ENCODE measurements at regions not wholly inside any gene's neighbourhood (a gene's known extent, or its start where the extent isn't known, plus 50 kb on each side); places are given as distances from the start of the nearest gene placed in this dataset.
"Not testable (repeated sequence)": the region's sequence is repeated elsewhere in the genome, so short reads cannot be mapped to it uniquely, and the experiment has no call there.

DNA sequence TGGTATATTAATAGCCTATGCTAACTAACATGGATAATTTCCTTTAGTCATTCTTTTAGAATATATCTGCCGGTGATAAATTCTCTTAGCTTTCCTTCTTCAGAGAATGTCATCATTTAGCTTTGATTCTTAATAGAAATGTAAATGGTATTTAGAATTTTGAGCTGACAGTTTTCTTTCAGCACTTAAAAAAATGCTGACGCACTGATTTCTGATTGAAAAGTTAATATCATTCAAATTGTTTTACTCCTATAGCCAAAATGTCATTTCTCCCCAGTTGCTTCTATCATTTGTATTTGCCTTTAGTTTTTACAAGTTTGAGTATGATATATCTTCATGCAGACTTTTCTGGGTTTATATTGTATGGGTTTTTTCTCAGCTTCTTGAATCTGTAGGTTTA, 668.0 kb downstream of the LTN1 start:
- DNase-seq (ENCODE audit: low spot score), result no peak
- ATAC-seq, result no peak

DNA sequence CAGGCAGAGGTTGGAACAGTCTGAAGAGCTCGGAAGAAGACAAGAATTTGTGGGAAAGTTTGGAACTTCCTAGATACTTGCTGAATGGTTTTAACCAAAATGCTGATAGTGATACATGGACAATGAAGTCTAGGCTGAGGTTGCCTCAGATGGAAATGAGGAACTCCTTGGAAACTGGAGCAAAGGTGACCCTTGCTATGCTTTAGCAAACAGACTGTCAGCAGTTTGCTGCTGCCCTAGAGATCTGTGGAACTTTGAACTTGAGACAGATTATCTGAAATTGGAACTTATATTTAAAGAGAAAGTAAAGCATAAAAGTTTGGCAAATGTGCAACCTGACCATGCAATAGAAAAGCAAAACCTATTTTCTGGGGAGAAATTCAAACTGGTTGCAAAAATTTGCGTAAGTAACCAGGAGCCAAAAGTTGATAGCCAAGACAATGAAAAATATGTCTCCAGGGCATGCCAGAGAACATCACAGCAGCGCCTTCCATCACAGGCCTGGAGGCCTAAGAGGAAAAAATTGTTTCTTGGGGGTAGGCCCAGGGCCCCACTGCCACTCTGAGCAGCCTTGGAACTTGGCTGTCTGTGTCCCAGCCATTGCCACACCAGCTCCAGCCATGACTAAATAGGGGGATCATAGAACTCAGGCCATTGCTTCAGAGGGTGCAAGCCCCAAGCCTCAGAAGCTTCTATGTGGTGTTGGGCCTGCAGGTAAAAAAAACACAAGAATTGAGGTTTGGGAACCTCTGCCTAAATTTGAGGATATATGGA, 675.3 kb downstream of the LTN1 start:
- ATAC-seq (peak; percentile 93), DNase-seq (ENCODE audit: low spot score) (no peak)

DNA sequence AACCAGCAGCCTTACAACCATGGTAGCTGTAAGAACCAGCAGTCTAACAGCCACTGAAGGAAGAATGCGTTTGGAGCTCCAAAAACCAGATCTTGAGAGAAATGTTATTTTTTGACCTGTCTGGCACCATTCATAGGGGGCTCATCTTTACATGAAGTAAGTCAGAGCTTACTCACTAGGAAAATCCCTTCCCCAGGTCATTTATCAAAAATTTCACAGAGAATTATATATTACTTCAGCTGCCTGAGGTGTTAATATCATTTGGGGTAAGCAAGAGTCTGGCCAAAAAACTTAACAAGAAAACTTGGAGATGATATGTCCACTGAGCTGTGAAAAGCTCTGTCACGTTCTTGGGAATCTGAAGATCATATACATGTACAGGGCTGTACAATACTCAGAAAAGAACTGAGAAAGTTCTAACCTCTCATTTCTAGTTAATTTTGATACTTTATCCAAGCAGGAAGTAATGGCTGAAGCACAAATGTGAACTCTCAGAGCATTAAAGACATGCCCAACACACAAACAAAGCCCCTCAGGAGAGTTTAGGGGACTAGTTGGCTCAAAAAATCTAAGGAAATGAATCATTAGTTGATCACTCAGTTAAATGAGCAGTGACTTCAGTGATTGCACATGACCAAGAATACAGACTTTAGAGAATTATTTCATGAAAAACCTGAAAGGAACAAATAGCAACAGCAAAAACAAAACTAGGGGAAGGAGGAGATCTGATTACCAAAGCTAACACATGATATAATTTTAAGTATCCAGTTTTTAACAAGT, 681.1 kb downstream of the LTN1 start:
- ATAC-seq (no peak), DNase-seq (ENCODE audit: low spot score) (no peak)

DNA sequence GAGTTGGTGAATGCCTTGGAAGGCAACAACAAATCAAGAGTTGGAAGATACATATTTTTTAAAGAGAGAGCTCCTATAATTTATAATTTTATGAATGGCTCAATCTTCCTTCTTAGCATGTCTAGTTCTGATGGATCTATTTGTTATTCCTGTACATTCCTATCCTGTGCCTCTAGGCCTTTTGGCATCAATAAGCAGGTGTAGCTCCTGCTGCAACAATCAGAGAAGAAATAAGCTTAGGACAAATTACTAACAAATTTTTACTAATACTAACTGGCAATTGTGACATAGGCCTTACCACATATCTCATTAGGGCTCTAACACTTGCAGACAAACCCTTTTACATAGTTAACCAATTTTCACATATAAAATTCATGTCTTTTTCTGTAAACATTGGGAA, 682.0 kb downstream of the LTN1 start:
- no peak for DNase-seq (ENCODE audit: low spot score)
- no peak for ATAC-seq

DNA sequence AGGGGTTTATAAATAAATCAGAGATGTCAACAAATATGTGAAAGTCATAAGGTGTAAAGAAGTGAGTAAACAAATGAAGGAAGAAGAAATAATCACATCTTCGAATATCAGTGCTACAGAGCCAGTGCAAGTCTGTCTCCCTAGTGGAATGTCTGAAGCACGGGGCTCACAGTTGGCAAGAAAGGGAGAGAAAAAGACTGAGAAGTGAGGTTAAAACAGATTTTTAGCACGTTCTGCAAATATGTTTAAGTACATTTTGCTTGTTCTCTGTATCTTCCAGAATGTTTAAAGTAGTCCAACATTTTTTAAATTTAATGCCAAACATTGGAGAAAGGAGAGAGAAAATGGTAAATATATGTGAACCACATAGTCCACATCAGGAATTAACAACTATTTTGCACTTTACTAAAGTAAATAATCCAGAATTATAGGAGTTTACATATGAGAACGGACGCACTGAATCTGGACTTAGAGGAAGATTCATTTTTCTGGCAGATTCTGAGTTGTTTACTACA, 682.4 kb downstream of the LTN1 start:
- ATAC-seq, result no peak
- no peak for DNase-seq (ENCODE audit: low spot score)

DNA sequence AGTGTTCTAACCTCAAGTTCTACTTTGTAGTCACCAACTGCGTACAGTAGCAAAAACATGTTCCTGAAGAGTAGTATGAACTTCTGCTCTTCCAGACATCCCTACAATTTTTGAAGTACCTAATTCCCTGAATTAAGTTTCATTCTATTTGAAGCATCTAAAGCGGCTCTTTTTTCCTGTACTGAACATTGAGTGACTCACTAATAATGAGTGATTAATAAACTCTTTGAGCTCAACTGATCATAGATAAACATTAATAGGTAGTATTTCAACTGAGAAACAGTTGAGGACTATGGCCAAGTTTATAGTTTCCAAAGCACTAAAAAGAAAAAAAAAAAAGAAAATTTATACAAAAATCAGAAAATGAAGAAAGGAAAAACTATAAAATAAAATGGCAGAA, 683.1 kb downstream of the LTN1 start:
- ATAC-seq, result no peak

DNA sequence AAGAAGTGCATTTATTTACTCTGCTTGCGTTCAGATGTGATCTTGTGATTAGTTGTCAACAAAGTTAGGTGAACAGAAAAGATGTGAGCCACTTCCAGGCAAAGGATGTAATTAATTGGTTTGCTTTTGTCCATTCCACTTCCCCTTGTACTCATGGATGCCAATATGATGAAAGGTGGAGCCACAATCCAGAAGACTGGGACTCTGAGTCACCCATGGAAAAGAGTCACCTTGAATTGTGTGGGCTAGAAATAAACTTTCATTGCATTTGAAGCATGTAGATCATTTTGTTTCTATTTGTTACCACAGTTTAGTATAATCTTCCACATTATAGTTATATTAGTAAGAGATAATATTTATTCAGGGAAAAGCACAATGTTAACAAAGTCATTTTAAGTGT, 684.2 kb downstream of the LTN1 start:
- ATAC-seq (no peak), DNase-seq (ENCODE audit: low spot score) (no peak)

More for the DNA sequence above, 683.1 kb downstream of the LTN1 start:
- no peak for DNase-seq (ENCODE audit: low spot score)

DNA sequence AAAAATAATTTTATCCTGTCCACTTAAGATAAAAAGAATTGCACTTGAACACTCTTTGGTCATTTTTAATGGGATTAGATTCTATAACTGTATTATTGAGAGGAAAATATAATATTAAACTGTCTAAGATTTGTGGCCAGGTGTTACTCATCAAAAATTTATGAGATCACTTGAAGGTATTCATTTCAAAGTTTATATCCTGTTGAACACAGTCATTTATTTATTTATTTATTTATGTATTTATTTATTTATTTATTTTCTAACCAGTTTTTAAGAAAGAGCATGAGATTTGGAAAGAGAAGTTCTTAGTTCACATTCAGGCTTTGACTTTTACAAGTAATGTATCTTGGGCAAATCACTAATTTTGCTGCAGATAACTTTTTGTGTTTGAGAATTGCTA, 692.7 kb downstream of the LTN1 start:
- no peak for DNase-seq (ENCODE audit: low spot score)
- no peak for ATAC-seq

DNA sequence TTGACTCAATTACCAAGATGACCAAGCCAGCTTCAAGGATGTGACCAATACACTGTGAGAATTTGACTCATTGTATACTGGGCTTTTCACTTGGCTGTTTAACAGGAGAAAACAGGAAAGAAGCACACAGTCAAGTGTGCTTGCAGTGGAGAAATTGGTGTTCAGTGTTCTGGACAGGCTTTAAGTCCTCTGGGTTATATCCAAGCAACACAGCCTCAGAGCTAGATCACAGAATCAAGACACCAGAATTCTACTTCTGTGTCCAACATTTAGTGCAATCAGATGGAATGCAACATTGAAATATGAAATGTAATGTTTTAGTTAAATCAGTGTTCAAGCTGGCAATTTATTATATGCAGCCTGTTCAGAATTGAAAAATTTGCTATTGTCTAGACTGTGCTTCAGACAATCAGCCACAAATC, 694.4 kb downstream of the LTN1 start:
- ATAC-seq, result no peak
- no peak for DNase-seq (ENCODE audit: low spot score)

DNA sequence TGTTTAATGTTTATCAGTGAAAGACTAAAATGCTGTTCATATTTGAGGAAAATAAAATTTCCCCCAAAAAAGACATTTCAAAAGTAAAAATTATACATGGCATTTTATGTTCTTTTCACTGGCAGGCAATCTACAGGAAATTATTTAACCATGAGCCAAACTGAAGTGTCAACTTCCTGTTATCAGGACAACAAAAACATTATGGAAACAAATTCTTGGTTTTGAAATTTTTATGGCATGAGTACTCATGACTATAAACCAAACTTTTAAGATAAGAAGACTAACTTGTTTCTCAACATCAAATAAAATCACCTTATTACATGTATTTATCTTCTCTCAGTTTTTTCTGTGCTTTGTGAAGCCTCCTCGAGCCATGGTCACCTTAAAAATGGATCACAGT, 698.6 kb downstream of the LTN1 start:
- ATAC-seq (no peak), DNase-seq (ENCODE audit: low spot score) (no peak)

DNA sequence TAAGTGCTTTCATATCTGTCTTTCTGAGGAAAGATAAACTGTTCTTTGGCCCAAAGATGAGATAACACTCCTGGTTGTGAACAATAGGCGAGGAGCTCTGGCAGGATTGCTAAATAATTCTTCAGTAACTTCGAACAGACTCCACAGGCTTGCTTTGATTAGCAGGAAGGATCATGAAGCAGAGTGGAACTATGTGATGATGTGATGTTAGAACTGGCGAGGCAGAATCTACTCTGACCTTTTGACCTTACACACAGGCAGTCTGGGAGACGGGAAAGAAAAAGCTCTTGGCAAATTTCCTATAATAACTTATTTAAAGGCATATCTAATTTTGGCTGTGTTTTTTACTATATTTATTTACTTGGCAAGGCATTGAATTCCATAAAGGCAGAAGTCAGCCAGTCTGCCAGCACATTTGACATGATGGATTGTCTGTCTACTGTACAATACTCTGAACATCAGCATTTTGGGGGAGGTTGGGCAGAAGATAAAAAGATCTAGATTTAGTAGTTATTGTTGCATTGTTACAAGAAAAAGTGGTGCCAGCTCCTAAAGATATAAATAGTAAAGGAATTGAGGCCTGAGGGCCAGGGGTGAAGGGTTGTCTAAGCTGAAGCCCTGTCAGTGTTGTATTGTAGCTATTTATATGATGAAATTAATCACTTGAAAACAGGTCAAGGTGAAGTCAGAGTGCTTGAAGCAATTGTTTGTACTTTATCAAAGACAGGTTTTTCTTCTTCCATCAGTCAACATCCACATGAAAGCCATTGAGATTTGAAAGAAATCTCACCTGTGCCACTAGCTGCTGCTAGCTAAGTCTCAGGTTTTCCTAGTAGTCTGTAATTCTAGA, 708.8 kb downstream of the LTN1 start:
- ATAC-seq, result peak; percentile 70
- no peak for DNase-seq (ENCODE audit: low spot score)

DNA sequence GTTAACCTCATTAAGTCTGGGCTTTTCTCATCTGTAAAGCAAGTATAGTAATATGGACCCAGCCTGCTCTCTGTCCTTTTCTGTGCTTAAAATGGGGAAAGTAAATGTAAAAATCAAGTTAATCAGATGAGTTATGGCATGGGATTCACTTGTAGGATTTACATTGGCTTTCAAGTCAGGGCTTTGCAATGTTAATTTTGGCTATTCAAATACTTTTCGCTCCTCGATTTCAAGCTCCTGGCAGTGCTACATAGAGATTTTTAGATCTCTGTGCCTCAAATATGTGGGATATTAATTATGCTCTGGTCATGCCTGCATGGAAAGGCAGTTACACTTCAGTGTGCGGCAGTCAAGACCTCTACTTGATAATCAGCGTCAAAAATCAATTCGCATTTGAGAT, 709.8 kb downstream of the LTN1 start:
- DNase-seq (ENCODE audit: low spot score) (no peak), ATAC-seq (no peak)

DNA sequence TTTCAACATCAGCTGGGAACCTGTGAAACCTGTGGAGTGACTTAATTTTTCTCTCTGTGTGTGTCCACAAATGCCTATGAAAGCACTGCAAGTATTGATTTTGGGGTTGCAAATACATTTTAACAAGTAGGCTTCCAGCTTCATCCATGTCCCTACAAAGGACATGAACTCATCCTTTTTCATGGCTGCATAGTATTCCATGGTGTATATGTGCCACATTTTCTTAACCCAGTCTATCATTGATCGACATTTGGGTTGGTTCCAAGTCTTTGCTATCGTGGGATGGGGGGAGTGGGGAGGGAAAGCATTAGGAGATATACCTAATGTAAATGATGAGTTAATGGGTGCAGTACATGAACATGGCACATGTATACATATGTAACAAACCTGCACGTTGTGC, 711.3 kb downstream of the LTN1 start:
- DNase-seq (ENCODE audit: low spot score); ATAC-seq: not testable (repeated sequence)

DNA sequence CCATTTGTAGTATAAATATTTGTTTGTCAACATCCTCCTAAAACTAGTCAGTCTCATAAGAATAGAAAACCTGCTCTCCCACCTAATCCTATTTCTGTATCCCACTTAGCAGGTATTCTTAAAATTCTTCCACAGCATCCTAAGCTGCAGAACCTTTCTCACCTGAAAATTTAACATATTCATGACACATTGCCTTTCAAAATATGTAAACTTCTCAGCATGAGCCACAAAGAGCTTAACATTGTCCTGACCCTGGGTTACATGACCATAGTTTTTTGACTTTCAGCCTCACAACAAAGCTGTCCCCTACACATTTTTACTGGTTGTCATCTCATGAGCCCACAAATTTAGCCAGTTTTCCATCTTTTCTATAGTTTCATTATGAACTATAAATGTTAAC, 712.1 kb downstream of the LTN1 start:
- no peak for DNase-seq (ENCODE audit: low spot score)
- ATAC-seq, result no peak

DNA sequence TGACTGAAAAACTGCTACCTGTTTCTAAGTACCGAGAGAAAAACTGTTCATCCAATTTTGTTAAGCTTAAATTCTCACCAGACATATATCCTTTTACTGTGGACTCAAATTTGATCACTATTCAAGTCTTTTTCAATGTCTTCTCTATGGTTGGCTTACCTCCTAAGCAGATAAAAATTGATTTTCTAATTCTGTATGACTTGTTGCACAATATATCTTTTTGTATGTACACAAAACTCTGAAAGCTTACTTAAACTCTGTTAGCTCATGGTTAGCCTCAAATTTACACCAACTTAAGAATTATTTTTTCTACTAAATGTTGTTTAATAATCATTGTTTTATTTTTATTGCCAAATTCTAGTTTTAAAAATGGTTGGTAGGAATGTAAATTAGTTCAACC, 715.4 kb downstream of the LTN1 start:
- ATAC-seq (no peak), DNase-seq (ENCODE audit: low spot score) (no peak)

DNA sequence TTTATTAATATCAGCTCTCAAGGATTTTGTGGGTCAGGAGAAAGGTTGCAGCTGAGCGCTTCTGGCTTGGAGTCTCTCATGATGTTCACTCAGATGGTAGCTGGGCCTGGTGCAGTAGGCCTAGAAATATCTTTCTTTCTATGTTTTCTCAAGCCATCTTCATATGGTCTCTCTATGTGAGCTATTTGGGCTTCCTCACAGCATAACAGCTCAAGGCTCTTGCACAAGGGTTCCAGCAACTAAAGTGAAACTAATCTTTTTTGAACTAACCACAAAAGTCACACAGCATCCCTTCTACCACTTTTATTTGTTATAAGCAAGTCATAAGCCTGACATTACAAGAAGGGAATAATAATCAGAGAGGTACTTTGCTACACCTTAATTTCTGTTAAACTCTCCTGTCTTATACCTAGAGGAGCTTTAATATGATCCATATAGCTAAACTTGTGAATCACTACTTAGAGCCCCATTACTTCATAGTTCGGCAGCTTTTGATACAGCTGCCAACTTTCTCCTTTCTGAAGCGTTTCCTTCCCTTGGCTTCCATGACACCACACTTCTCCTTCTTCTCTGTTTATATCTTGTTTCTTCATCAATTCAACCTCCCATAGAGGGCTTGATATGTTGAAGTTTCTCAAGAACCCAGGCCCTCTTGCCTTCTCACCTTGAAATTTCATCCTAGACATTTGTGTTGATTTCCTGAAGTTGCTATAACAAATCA, 720.2 kb downstream of the LTN1 start:
- ATAC-seq (no peak), DNase-seq (ENCODE audit: low spot score) (no peak)

DNA sequence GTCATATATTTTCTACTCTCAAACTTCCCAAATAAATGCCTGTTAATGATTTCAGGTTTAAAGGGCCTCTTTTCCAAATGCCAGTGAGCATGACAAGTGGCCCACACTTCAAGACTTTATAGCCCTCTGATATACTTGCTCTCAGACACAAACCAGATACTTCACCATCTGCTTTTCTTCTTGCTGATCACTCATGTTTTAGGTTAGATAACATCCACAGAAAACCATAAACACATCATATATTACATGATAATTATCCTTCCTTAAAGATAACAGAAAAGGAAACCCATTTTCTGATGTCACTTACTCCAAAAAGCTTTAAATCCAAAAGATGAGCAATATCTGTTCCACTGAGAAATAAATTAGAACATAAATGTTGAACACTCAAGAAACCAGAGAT, 723.5 kb downstream of the LTN1 start:
- ATAC-seq (no peak), DNase-seq (ENCODE audit: low spot score) (no peak)

DNA sequence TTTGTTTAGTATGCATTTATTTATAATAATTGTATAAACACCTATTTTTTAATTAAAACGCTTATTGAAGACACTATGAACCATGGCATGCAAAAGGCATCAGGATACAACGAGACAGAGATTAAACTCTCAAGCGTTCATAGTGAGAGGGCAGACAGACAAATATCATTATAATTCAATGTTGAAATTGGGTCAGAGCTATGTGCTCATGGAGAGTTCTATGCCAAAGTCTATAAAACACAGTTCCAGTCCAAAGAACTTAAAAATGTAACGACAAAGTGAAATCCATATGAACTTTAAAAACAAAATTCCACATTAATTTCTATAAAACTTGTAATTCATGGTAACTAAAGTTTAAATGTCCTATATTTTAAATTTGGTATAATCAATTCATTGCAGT, 724.0 kb downstream of the LTN1 start:
- DNase-seq (ENCODE audit: low spot score) (no peak), ATAC-seq (peak; percentile 88)

DNA sequence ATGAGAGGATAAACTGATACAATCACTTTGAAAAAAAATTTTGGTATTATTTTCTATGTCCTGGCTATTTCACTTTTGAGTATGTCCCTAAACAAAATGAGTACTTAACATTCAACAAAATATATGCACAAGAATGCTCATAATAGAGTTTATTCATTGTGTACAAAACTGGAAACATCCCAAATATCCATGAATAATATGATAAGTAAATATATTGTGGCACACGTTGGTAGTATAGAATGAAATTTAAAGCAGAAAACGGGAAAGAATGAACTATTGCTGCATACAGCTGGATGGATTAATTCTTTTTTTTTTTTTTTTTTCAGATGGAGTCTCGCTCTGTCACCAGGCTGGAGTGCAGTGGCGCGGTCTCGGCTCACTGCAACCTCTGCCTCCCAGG, 725.2 kb downstream of the LTN1 start:
- ATAC-seq (no peak), DNase-seq (ENCODE audit: low spot score) (no peak)

DNA sequence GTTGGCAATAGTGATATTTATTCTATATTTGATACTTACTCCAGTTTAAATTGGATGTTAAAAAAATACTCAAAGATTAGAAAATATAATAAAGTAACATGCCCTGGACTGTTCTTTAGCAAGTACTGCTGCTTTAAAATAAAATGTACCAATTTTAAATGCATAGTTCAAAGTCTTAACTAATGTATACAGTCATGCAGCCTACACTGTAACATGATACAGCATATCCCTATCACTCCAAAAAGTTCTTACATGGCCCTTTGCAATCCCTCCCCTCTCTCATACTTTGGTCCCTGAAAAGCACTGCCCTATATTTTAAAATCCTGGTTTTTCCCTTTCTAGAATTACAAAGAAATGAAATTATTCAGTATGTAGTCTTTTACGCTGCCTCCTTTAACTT, 726.6 kb downstream of the LTN1 start:
- ATAC-seq (no peak), DNase-seq (ENCODE audit: low spot score) (no peak)

DNA sequence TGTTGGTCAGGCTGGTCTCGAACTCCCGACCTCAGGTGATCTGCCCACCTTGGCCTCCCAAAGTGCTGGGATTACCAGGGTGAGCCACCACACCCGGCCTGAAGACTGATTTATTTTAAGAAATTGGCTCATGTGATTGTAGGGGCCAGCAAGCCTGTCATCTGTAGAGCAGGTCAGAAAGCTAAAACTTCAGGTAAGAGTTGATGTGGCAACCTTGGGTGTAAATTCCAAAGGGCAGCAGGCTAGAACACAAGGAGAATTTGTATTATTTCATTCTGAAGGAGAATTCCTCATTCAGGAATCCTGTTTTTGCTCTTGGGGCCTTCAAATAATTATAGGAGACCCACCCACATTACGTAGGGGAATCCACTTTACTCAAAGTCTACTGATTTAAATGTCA, 728.7 kb downstream of the LTN1 start:
- ATAC-seq (peak; percentile 84), DNase-seq (ENCODE audit: low spot score) (peak; percentile 52)
